B cell (primary cell): ENCODE measurements at regions not wholly inside any gene's neighbourhood (a gene's known extent, or its start where the extent isn't known, plus 50 kb on each side); places are given as distances from the start of the nearest gene placed in this dataset.

Experiments
- ATAC-seq: fragments of 200-7000 bp; cut with Tn5 transposase; one replicate; pipeline ENCODE4 v1.10.0; 2021; ENCODE audit warnings: low read depth, mild to moderate bottlenecking, moderate number of reproducible peaks, moderate library complexity
- CTCF ChIA-PET: fragments of 350-600 bp; sonication (Branson Sonifier 250); formaldehyde crosslinking; loops from one replicate; lab custom pipeline; 2021; ENCODE audit warnings: antibody characterized with exemption, inconsistent platforms; lab: Charles Lee
- POLR2A ChIA-PET: fragments of 350-600 bp; sonication (Branson Sonifier 250); formaldehyde crosslinking; loops from one replicate; lab custom pipeline; 2021; ENCODE audit warnings: antibody characterized with exemption; lab: Charles Lee
- DNase-seq: peaks from one replicate; pipeline ENCODE4 v3.0.0; 2013
- H2AFZ ChIP-seq: 2 replicates; pipeline ENCODE4 v1.6.1; 2012; ENCODE audit warnings: mild to moderate bottlenecking, low read depth, low read length; ENCODE audit not compliant: insufficient read depth, poor library complexity, severe bottlenecking
- H3K27ac ChIP-seq, 2 donors: 1 replicate in 1 of 2; 2 replicates in 1 of 2; pipeline ENCODE4 v1.5.1; 2012 to 2013; ENCODE audit warnings: low read length in 2 of 2, mild to moderate bottlenecking in 2 of 2, moderate library complexity in 1 of 2
- H3K27me3 ChIP-seq, 4 experiments: fragments of 200-600 bp in 1 of 4; sonication (generic) in 1 of 4; replicated peaks in 1 of 4; 1 replicate in 2 of 4; 2 replicates in 2 of 4; pipeline versions ENCODE4 v1.6.1 to v1.7.0; 2013 to 2016; ENCODE audit warnings: low read length in 3 of 4, mild to moderate bottlenecking in 2 of 4, mixed read lengths in 1 of 4, moderate library complexity in 1 of 4; ENCODE audit not compliant: insufficient read depth in 4 of 4, control insufficient read depth in 3 of 4; ENCODE audit errors: control extremely low read depth in 1 of 4
- H3K36me3 ChIP-seq, 2 experiments: replicated peaks in 1 of 2; 1 replicate in 1 of 2; 2 replicates in 1 of 2; pipeline versions ENCODE4 v1.6.1 to v1.7.1; 2013; ENCODE audit warnings: low read length in 1 of 2; ENCODE audit not compliant: insufficient read depth in 2 of 2, control insufficient read depth in 1 of 2; ENCODE audit errors: control extremely low read depth in 1 of 2, extremely low read depth in 1 of 2
- H3K4me1 ChIP-seq, 2 donors: fragments of 200-600 bp in 1 of 2; sonication (generic) in 1 of 2; 1 replicate in 1 of 2; 2 replicates in 1 of 2; pipeline versions ENCODE4 v1.5.1 to v1.6.1; 2013 to 2017; ENCODE audit warnings: low read length in 2 of 2; ENCODE audit not compliant: control insufficient read depth in 2 of 2, insufficient read depth in 2 of 2
- H3K4me2 ChIP-seq: replicated peaks from 2 replicates; pipeline ENCODE3; 2012; ENCODE audit warnings: mild to moderate bottlenecking, low read depth, low read length; ENCODE audit not compliant: poor library complexity, severe bottlenecking
- H3K4me3 ChIP-seq, 5 experiments: fragments of 200-600 bp in 1 of 5; sonication (generic) in 1 of 5; 1 replicate in 3 of 5; 2 replicates in 2 of 5; pipeline versions ENCODE4 v1.5.1 to v1.7.0; 2011 to 2016; ENCODE audit warnings: low read length in 4 of 5, mild to moderate bottlenecking in 4 of 5, low read depth in 2 of 5, control low read depth in 1 of 5, moderate library complexity in 1 of 5; ENCODE audit not compliant: insufficient read depth in 1 of 5; ENCODE audit errors: control extremely low read depth in 1 of 5, extremely low read depth in 1 of 5
- H3K79me2 ChIP-seq: fragments of 200-600 bp; sonication (generic); one replicate; pipeline ENCODE4 v1.6.0; 2016; ENCODE audit warnings: low read length; ENCODE audit not compliant: control insufficient read depth, insufficient read depth
- H3K9ac ChIP-seq: fragments of 200-600 bp; sonication (generic); 2 replicates; pipeline ENCODE4 v1.6.1; 2017; ENCODE audit warnings: mild to moderate bottlenecking, low read length, moderate library complexity
- H3K9me3 ChIP-seq, 3 donors: one replicate each; pipeline versions ENCODE4 v1.6.1 to v1.7.1; 2013; ENCODE audit warnings: low read length in 2 of 3; ENCODE audit not compliant: control insufficient read depth in 2 of 3, insufficient read depth in 1 of 3; ENCODE audit errors: control extremely low read depth in 1 of 3
- H4K20me1 ChIP-seq: 2 replicates; pipeline ENCODE4 v1.6.0; 2012; ENCODE audit warnings: mild to moderate bottlenecking, low read length; ENCODE audit not compliant: insufficient read depth, control insufficient read depth, poor library complexity, severe bottlenecking
- H3K27ac Mint-ChIP-seq: one replicate; pipeline ENCODE4 v1.8.0; 2021; ENCODE audit warnings: mixed read lengths
- H3K27me3 Mint-ChIP-seq: one replicate; pipeline ENCODE4 v1.8.0; 2021; ENCODE audit warnings: mixed read lengths
- H3K4me1 Mint-ChIP-seq: one replicate; pipeline ENCODE4 v1.8.0; 2021; ENCODE audit warnings: mixed read lengths
- H3K4me3 Mint-ChIP-seq: one replicate; pipeline ENCODE4 v1.8.0; 2021; ENCODE audit warnings: mixed read lengths
- H3K9me3 Mint-ChIP-seq: one replicate; pipeline ENCODE4 v1.8.0; 2022; ENCODE audit warnings: mixed read lengths; ENCODE audit not compliant: insufficient read depth
- CTCF ChIP-seq: fragments of 200-600 bp; IDR thresholded peaks from one replicate; pipeline ENCODE4 v1.8.0; 2022; ENCODE audit warnings: antibody characterized with exemption, mild to moderate bottlenecking
- EZH2 ChIP-seq: IDR thresholded peaks from 2 replicates; pipeline ENCODE4 v1.6.1; 2012; ENCODE audit warnings: borderline replicate concordance, low read depth, mild to moderate bottlenecking, moderate library complexity, low read length; ENCODE audit not compliant: insufficient read depth, poor library complexity, severe bottlenecking
- WGBS: methylation state at CpG from one replicate; pipeline ENCODE4 v1.1.5; 2013; ENCODE audit warnings: missing lambda C conversion rate; ENCODE audit not compliant: insufficient coverage; 5-methylcytosine and 5-hydroxymethylcytosine counted together
- intact Hi-C: fragments of 100-400 bp; cut with micrococcal nuclease; formaldehyde crosslinking; loops from one replicate; pipeline ENCODE4 v1.10.0; 2022

GRCh38 chr13:31663880-31664585 lies 75.3 kb upstream of the RXFP2 start:
- no peak for ATAC-seq
- Histone ChIP-seq H3K36me3 (no peaks in the 10 kb centered on the region), H3K27ac (no peak overlapping the region), H3K9ac (no peak overlapping the region), H3K4me1 (no peaks in the 10 kb centered on the region), H3K9me3 (peaks cover 0 to 1% (median 0%) of the 10 kb centered on the region in 3 donors), H2AFZ (no peak overlapping the region), H3K27me3 (no peaks in the 10 kb centered on the region), H3K79me2 (no peaks in the 10 kb centered on the region), H4K20me1 (no peaks in the 10 kb centered on the region), H3K4me2 (no peak overlapping the region), H3K4me3 (no peak overlapping the region)
- TF ChIP-seq EZH2: no peak
- TF ChIP-seq CTCF: no peak
- H3K4me3 Mint-ChIP-seq: no peak overlapping the region
- no peaks in the 10 kb centered on the region for H3K9me3 Mint-ChIP-seq
- ChIA-PET CTCF (no interaction called here), POLR2A (no interaction called here)
- no peaks in the 10 kb centered on the region for H3K4me1 Mint-ChIP-seq
- no peak for DNase-seq
- no peak overlapping the region for H3K27ac Mint-ChIP-seq
- H3K27me3 Mint-ChIP-seq: no peaks in the 10 kb centered on the region
- intact Hi-C loops: no loop called here
- no CpG with 5 or more reads among the region's 1 CpG for WGBS

- Mint-ChIP-seq H3K27ac (no peak overlapping the region), H3K4me3 (no peak overlapping the region), H3K27me3 (no peaks in the 10 kb centered on the region), H3K9me3 (no peaks in the 10 kb centered on the region), H3K4me1 (no peaks in the 10 kb centered on the region)
- TF ChIP-seq EZH2: no peak
- no peak for TF ChIP-seq CTCF
- Histone ChIP-seq H3K27ac (no peak overlapping the region), H3K9ac (no peak overlapping the region), H3K4me3 (no peak overlapping the region), H3K36me3 (no peaks in the 10 kb centered on the region), H3K79me2 (no peaks in the 10 kb centered on the region), H3K27me3 (no peaks in the 10 kb centered on the region), H3K4me1 (no peaks in the 10 kb centered on the region), H2AFZ (no peak overlapping the region), H3K4me2 (no peak overlapping the region), H4K20me1 (no peaks in the 10 kb centered on the region), H3K9me3 (peaks cover 0 to 3% (median 1%) of the 10 kb centered on the region in 3 donors)
- no peak for DNase-seq
- intact Hi-C loops: no loop called here
- WGBS: no CpG with 5 or more reads among the region's 1 CpG
- ChIA-PET CTCF (no interaction called here), POLR2A (no interaction called here)
- no peak for ATAC-seq
Measured at GRCh38 chr13:31670831-31671617, 68.3 kb upstream of the RXFP2 start.
